GM19324 (cell line): ENCODE measurements at regions not wholly inside any gene's neighbourhood (a gene's known extent, or its start where the extent isn't known, plus 50 kb on each side); places are given as distances from the start of the nearest gene placed in this dataset.
"Not testable (repeated sequence)": the region's sequence is repeated elsewhere in the genome, so short reads cannot be mapped to it uniquely, and the experiment has no call there.

Experiments
- ATAC-seq: cut with Tn5 transposase; IDR thresholded peaks from one replicate; pipeline ENCODE4 v1.9.1; 2021; ENCODE audit warnings: mild to moderate bottlenecking, moderate library complexity; ENCODE audit not compliant: unreplicated experiment, low FRiP score

DNA sequence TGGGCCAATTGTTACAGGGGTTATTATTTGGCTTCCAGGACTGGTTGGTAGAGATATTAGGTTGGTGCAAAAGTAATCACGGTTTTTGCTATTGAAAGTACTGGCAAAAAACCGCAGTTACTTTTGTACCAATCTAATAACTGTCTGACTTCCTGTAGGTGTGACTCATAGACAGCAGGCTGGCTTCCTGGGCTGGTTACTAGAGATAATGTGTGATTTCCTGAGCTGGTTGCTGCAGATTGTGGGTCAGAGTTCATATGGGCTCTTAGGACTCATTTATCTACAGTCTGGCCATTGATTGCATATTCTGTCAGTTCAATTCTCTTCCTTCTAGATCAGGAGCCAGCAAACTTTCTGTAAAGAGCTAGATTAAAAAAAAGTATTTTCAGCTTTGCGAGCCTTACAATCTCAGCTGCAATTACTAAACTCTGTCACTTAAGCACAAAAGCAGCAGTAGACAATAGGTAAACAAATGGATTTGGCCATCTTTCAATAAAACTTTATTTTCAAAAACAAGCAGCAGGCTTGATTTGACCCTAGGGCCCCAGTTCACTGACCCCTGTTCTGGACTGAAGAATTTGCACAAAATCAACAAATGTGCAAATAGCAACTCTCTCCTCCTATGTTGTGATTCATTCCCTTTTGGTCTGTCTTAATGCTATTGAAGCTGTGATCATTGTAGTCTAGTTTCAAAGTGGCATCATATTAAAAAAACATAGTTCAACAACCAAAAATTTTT lies 50.8 kb upstream of the BOD1L1 start:
- ATAC-seq, result no peak

DNA sequence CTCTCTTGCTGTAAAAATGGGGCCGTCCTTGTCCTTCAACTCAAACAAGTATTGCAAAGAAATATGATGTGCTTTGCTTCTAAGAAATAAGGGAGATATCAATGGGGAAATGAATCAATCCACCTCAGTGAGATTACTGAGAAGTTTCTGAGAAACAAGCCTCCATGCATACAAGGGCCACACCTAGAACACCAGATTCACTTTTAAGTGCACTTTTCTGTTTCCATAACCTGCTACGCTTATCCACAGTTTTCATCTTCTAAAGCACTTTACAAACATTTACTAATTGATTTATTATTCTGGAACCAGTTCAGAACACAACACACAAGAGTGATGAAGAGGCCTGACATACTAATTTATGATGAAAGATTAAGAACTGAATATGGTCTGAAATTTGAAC lies 54.0 kb upstream of the BOD1L1 start:
- ATAC-seq, result no peak

DNA sequence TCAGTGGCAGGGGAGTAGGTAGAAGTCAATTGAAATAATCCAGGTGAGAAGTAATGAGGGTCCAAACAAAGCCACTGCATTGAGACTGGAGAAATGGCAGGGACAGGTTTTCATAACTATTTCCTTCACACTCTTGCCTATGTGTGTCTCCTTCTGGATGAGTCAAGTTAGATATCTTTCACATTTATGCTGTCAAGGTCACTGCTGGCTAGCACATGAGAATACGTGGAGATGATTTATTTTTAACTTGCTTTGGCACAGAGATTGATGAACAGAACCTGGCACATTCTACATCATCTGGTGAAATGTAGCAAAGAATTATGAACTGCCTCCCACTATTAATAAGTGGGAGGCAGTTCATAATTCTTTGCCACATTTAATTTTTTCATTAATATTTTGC lies 66.7 kb upstream of the BOD1L1 start:
- no peak for ATAC-seq

DNA sequence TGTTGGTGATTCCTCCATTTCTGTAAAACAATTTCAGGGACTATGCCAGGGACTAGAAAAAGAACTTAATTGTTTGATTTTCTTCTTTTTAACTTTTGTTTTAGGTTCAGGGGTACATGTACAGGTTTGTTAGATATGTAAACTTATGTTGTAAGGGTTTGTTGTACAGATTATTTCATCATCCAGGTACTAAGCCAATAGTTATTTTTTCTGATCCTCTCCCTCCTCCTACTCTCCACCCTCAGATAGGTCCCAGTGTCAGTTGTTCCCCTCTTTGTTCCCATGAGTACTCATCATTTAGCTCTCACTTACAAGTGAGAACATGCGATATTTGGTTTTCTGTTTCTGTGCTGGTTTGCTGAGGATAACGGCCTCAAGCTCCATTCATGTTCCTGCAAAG lies 70.8 kb upstream of the BOD1L1 start:
- no peak for ATAC-seq

DNA sequence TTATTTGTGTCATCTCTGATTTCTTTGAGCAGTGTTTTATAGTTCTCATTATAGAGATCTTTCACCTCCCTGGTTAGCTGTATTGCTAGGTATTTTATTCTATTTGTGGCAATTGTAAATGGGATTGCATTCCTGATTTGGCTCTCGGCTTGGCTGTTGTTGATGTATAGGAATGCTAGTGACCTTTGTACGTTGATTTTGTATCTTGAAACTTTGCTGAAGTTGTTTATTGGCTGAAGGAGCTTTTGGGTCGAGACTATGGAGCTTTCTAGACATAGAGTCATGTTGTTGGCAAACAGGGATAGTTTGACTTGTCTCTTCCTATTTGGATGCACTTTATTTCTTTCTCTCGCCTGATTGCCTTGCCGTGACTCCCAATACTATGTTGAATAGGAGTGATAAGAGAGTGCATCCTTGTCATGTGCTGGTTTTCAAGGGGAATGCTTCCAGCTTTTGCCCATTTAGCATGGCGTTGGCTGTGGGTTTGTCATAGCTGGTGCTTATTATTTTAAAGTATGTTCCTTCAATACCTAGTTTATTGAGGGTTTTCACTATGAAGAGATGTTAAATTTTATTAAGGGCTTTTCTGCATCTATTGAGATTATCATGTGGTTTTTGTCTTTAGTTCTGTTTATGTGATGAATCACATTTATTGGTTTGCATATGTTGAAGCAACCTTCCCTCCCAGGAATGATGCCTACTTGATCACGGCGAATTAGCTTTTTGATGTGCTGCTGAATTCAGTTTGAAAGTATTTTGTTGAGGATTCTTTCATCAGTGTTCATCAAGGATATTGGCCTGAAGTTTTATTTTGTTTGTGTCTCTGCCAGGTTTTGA lies 72.7 kb upstream of the BOD1L1 start:
- ATAC-seq, result no peak

DNA sequence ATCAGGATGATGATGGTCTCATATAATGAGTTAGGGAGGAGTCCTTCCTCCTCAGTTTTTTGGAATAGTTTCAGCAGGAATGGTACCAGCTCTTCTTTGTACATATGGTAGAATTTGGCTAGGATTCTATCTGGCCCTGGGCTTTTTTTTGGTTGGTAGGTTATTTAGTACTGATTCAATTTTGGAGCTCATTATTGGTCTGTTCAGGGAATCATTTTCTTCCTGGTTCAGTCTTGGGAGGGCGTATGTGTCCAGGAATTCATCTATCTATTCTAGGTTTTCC lies 73.3 kb upstream of the BOD1L1 start:
- ATAC-seq, result not testable (repeated sequence)

DNA sequence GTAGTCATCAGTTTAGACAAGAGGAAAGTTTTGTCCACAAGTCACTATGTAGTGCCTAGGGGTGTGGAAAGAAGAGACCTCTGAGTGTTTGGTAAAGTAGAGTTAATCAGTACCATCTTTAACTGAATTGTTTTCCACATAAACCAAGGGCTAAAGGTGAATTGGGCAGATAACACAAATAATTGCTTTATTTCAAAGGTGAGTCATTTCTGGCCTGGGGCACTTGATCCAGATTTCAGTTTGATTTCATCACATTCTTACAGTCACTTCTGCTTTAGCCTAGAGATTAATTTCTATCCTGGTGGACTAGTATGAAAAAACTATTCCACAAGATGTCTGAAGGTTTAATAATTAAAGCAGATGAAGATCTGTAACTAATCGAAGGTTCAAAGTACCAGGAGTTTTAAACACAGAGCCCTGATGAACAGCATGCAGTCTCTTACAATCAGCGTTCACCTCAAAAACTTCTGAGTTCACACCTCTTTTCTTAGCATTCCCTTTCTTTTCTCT lies 74.5 kb upstream of the BOD1L1 start:
- ATAC-seq, result no peak

DNA sequence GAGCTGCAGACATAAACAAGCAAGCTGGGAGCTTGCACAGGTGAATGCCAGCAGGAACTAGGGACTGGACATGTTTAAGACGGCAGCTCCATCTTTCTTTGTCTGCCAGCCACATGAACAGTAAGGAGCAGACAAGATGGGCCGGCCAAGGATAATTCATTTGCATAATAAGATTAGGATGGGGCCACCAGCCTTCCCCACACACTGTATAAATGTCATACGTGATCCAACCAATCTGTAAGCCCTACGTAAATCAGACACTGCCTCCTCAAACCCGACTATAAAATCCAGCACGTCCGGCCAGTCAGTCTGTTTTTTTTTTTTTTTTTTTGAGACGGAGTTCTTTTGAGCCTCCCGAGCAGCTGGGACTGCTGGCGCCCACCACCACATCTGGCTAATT lies 75.6 kb upstream of the BOD1L1 start:
- no peak for ATAC-seq

DNA sequence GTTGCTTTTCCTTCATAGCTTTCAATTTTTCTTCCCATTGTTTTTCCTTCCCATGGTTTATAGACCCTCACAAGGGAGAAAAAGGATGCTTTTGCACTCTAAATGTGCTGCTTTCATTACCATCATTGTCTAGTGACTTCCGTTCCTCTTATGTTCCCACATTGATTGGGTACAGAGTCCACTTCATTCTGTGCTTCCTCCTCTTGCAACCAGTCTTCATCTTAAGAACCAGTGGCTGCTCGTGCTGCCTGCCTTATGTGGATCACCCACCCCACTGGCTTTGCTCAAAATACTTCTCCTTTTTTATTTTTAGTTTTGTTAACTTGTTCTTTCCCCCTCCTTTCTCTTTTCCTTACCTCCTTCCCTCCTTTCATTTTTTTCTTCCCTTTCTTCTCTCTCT lies 76.5 kb upstream of the BOD1L1 start:
- no peak for ATAC-seq

DNA sequence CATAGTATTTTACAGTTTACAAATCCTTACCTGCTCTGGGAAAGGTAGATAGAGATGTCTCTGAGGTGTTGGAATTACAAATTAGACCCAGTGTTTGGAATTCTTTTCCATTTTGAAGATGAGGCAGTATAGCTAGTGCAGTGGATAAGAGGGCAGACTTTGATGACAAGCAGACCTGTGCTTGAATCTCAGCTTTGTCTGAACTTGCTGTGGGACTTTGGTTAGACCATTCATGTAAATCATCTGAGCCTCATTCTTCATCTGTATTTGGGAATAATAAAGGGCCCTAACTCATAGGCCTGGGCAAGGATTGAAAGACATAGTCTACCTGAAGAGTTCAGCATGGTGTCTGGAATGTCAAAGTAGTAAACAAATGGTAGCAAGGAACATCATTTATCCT lies 77.2 kb upstream of the BOD1L1 start:
- no peak for ATAC-seq

DNA sequence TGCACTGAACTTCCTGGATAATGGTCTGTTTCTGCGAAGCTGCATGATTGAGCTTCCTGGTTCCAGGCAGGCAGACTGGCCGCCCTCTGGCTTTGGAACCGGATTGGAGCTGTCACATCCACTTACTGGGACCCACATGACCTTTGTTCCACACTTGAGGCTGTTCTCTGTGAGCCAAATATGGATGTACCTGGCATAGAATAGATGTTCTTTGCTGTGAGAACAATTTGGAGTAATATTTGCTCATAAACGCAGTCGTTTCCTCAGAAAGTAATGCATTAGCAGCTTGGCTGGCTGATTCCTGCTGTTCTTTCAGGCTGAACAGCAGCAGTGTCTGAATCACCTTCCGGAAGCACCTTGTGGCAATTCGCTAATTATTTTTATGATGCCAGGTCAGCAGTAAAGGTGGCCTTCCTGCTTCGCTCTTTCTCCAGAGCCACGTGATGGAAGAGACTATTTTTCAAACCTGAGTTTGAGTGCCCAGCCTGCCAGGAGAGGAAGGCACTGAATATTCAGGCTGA lies 78.1 kb upstream of the BOD1L1 start:
- ATAC-seq, result no peak

DNA sequence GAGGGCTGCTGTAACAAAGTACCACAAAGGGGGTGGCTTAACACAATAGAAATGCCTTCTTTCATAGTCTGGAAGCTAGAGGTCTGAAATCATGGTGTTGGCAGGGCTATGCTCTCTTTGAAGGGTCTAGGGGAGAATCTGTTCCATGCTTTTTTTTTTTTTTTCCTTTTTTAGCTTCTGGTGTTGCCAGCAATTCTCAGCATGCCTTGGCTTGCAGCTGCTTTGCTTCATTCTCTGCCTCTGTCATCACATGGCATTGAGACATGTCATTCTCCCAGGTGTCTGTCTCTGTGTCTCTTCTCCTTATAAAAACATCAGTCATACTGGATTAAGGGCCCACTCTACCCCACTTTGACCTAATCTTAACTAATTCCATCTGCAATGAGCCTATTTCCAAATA lies 78.6 kb upstream of the BOD1L1 start:
- no peak for ATAC-seq

DNA sequence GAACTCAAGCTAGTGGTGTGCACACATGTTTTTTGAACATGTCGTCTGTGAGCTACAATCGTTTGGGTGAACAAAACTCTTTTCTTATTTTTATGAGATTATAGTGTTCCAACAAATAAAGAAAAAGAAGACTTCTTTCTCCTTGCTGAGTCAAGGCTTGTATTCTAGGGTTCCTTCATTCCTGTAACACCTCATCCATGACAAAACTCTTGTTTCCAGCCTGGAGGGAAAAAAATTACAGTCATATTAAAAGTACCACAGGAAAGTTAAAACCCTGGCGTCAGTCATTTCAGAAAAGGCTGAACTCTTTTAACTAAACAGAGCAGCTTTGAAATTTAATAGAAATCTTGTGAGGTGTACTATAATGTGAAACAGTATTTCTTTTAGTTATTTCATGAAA lies 79.2 kb upstream of the BOD1L1 start:
- no peak for ATAC-seq

DNA sequence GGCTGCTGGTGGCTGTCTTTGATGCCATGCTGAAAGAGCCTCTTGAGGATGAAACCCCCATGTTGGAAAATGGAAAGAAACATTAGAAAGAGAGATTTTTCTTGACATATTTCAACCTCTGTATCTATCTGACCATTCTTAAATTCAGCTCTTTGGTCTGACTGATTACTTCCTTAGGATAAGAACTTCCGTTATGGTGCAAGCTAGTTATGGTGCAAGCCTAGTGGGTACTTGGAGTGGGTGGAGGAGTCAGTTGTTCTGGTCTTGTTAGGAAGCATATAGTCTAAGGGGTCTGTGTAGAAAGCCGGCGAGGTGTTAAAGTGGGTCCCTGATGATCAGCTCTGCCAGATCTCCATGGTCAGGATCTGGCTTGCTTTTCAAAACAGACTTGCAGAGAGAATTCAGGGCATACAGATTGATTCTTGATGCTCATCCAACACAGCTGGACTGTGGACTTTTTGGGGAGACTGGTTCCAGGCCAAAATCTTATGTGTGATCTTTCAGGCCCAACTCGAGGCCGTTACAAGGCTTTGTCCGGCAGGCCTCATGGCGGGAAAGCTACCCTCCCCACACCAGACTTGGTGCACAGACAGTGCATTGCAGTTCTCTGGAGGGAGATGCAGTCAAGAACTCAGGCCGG lies 82.8 kb upstream of the BOD1L1 start:
- ATAC-seq, result no peak

DNA sequence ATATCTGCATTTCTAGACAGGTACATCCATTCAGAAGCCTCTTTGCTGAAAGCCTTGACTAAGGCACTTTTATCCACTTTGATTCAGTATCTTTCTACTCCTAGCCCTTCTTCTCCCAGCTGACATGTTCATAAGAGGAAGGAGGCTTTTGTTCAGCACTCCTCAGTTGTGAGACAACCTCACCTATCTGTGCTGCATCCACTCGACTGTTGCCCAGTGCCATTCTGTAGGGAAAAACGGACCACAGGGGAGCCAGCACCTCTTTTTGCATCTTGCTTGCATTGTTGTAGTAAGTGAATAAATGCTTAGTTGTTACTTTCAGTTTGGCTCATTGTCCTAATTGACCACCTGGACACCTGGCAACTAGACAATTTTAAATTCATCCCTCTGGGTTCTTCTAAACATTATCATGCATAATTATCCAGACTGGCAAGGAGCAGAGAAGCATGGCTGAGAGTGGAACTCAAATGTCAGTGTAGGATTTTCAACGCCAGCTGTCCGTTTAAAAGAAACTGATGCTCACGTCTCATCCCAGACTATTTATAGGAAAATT lies 83.8 kb upstream of the BOD1L1 start:
- no peak for ATAC-seq

DNA sequence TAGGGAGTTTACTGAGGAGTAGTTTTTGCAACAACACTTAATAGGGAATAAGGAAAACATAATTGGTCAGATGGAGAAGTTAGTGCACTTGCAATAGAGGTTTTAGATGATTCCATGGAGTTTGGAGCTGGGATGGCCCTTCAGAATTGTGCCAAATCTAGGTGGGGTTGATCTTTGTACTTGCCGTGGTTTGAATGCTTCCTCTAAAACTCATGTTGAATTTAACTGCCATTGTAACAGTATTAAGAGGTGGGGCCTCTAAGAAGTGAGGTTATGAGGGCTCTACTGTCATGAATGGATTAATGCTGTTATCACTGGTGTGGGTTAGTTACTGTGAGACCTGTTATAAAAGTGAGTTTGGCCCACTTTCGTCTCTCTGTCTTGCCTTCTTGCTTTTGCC lies 94.4 kb upstream of the BOD1L1 start:
- ATAC-seq, result no peak

DNA sequence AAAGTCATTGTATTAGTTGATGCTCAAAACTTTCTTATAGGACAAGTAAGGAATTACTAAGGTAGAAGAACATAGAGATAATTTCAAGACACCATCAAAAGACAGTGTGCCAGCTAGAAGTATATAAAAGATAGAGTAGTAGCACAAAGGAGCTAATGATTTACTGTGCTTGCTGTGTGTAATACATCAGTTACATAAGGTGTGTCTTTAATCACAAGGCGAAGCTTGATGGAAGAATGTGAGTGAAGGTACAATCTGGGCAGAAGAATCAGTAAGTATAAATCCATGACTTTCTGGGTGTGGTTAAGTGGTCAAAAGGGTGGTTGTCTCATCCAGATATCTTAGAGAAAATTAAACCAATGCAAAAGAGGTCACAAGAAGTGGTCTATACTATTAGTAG lies 95.1 kb upstream of the BOD1L1 start:
- no peak for ATAC-seq

DNA sequence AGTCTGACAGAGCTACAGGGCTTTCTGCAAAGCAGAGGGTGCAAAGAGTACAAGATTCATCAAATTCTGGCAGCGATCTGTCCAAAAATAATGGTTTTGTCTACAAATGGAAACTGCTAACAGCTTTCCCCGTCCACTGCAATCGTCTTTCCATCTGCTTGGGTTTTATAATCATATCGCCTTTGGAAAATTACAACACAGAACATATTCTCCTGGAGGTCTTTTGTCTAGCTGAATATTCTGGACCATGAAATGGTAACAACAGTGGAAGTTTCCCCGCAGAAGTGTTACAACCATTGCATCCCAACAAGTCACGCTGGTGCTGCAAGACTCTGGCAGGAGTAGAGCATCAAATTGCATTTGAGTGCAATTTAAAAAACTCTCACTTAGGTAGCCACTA lies 101.2 kb upstream of the BOD1L1 start:
- no peak for ATAC-seq

DNA sequence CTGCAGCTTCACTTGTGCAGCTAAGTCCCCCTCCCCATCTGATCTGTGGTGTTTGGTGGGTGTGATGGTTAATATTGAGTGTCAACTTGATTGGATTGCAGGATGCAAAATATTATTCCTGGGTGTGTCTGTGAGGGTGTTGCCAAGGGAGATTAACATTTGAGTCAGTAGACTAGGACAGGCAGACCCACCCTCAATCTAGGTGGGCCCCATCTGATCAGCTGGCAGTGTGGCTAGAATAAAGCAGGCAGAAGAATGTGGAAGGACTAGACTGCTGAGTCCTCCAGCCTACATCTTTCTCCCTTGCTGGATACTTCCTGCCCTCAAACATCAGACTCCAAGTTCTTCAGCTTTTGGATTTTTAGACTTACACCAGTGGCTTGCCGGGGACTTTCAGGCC lies 103.5 kb upstream of the BOD1L1 start:
- no peak for ATAC-seq

DNA sequence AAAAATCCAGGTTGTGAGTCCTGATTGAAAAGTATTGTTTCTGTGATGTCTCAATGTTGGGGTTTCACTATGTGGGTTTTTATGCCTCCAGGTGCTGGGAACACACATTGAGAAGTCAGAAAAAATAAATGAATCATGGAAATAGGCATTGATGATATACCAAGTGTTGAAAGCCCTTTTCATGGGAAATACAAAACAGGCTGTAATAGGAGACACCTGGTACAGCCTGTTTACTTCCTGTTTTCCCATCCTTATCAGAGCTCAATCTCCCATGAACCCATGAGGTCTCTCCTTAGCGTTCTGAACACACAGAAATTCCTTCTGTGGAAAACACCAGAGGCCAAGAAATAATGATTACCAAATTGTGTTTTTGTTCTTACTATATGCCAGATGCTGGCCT lies 106.3 kb upstream of the BOD1L1 start:
- ATAC-seq, result no peak

DNA sequence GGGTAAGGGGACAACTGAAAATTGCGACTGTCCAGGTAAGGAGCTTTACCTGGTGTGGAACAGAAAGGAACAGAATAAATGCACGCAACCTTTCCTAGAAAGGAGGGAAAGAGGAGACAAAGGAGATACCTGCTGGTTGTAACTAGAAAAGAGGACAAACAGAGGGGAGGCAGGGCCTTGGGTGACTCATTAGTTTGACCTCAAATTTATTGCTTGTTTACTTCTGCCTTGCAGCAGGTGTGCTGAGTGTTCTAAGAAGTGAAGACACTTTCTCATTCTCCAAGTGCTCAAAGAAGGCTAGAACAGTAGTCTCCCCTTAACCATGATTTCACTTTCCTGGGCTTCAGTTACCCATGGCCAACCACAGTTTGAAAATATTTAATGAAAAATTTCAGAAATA lies 123.1 kb upstream of the BOD1L1 start:
- ATAC-seq, result no peak
